ENCODE measurements at regions not wholly inside any gene's neighbourhood (a gene's known extent, or its start where the extent isn't known, plus 50 kb on each side); places are given as distances from the start of the nearest gene placed in this dataset.

DNA sequence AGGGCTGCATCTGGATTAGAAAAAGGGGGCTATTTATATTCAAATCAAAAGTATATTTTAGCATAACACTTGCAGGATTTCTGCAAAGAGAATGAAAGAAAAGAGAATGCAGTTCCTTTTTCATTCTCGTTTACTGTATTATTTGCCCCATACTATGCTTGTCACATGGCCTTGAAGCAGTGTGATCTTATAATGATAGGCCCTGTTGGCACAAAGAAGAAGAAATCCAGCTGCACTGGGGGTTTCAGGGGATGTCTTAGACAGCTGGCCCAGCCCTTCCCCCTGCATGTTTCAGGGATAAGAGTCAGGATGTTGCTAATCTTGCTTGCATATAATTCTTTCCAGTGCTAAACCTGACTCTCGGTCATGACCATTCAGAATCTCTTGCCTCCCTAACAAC lies 369.5 kb downstream of the SEC16B start:
- TF ChIP-seq, protein P1, sequence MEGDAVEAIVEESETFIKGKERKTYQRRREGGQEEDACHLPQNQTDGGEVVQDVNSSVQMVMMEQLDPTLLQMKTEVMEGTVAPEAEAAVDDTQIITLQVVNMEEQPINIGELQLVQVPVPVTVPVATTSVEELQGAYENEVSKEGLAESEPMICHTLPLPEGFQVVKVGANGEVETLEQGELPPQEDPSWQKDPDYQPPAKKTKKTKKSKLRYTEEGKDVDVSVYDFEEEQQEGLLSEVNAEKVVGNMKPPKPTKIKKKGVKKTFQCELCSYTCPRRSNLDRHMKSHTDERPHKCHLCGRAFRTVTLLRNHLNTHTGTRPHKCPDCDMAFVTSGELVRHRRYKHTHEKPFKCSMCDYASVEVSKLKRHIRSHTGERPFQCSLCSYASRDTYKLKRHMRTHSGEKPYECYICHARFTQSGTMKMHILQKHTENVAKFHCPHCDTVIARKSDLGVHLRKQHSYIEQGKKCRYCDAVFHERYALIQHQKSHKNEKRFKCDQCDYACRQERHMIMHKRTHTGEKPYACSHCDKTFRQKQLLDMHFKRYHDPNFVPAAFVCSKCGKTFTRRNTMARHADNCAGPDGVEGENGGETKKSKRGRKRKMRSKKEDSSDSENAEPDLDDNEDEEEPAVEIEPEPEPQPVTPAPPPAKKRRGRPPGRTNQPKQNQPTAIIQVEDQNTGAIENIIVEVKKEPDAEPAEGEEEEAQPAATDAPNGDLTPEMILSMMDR (IDR thresholded peaks at IDR 0.05; ENCODE audit: insufficient read depth, low read length) = no peak
- TF ChIP-seq GABPA (IDR thresholded peaks at IDR 0.05; ENCODE audit: low read depth) = no peak
